ENCODE measurements at regions not wholly inside any gene's neighbourhood (a gene's known extent, or its start where the extent isn't known, plus 50 kb on each side); places are given as distances from the start of the nearest gene placed in this dataset.

DNA sequence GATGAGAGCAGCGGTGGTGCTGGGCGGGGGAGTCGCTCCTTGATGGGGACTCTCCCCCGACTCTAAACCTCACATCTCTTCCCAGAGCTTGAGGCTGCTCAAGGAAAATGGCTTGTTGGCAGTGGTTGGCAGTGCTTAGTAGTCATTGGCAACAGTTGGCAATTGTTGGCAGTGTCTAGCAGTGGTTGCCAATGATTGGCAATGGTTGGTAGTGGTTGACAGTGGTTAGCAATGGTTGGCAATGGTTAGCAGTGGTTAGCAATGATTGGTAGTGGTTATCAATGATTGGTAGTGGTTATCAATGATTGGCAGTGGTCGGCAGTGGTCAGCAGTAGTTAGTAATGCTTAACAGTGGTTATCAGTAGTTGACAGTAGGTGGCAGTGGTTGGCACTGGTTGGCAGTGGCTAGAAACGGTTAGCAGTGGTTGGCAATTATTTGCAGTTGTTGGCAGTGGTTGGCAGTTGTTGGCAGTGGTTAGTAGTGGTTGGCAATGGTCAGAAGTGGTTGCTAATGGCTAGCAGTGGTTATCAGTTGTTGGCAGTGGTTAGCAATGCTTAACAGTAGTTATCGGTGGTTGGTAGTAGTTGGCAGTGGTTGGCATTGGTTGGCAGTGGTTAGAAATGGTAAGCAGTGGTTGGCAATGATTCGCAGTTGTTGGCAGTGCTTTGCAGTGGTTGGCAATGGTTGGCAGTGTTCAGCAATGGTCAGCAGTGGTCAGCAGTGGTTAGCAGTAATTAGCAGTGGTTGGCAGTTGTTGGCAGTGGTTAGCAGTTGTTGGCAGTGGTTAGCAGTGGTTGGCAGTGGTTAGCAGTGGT is 85.4 kb upstream of the OTOS start:
- Histone ChIP-seq H3K9me3 (no peaks in the 10 kb centered on the region), H3K4me3 (no peak overlapping the region), H3K36me3 (no peaks in the 10 kb centered on the region), H3K4me1 (no peaks in the 10 kb centered on the region), H3K27me3 (ENCODE audit: low read depth) (peaks cover 3% of the 10 kb centered on the region), H3K27ac (no peak overlapping the region)
- ATAC-seq (no peak), DNase-seq (no peak)
- intact Hi-C loops (cut with DNase I) = no loop called here
- TF ChIP-seq, protein P1, sequence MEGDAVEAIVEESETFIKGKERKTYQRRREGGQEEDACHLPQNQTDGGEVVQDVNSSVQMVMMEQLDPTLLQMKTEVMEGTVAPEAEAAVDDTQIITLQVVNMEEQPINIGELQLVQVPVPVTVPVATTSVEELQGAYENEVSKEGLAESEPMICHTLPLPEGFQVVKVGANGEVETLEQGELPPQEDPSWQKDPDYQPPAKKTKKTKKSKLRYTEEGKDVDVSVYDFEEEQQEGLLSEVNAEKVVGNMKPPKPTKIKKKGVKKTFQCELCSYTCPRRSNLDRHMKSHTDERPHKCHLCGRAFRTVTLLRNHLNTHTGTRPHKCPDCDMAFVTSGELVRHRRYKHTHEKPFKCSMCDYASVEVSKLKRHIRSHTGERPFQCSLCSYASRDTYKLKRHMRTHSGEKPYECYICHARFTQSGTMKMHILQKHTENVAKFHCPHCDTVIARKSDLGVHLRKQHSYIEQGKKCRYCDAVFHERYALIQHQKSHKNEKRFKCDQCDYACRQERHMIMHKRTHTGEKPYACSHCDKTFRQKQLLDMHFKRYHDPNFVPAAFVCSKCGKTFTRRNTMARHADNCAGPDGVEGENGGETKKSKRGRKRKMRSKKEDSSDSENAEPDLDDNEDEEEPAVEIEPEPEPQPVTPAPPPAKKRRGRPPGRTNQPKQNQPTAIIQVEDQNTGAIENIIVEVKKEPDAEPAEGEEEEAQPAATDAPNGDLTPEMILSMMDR (IDR thresholded peaks at IDR 0.05) = no peak

DNA sequence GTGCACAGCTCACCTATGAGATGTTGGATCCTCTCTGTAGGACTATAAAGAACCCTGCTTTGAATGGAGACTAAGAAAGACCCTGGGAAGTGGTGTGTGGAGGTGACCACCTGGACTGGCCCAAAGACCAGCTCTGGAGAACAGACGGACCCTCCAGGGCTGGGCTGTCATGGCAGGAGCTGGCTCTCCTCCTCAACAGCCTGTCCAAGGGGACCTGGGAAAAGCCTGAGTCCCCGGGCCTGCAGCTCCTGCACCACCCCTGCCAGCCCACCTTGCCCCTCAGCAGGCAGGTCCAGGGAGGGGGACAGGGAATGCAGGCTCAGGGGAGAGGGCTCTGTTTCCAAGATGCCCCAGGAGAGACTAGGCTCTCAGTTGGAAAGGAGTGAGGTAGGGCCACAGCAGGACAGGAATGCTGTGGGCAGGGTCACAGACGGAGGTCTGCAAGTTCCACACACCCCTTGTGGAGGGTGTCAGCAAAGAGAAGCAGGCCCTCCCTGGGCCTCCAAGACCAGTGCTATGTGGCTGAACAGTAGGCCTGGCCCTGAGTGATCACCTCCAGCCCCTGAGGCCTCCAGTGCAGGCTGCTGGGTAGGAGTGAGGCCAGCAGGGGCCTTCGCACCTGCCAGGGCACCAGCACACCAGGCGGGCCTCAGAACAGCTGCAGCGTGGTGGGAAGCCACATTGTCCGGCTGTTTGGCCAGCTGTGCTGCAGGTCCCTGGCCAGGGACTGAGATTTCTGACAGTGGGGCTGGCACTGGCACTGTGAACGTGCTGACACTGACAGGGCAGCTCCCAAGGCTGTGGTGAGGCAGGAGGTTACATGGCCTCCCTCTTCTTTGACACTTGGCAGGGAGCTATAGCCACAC is 86.4 kb upstream of the OTOS start:
- Histone ChIP-seq H3K4me1 (no peaks in the 10 kb centered on the region), H3K27me3 (ENCODE audit: low read depth) (peaks cover 3% of the 10 kb centered on the region), H3K27ac (no peak overlapping the region), H3K36me3 (no peaks in the 10 kb centered on the region), H3K4me3 (no peak overlapping the region), H3K9me3 (no peaks in the 10 kb centered on the region)
- ATAC-seq (peak in 1 of 2 donors; percentile 19), DNase-seq (peak; percentile 21)
- TF ChIP-seq, protein P1 (IDR thresholded peaks at IDR 0.05) = no peak
- intact Hi-C loops (cut with DNase I) = no loop called here

DNA sequence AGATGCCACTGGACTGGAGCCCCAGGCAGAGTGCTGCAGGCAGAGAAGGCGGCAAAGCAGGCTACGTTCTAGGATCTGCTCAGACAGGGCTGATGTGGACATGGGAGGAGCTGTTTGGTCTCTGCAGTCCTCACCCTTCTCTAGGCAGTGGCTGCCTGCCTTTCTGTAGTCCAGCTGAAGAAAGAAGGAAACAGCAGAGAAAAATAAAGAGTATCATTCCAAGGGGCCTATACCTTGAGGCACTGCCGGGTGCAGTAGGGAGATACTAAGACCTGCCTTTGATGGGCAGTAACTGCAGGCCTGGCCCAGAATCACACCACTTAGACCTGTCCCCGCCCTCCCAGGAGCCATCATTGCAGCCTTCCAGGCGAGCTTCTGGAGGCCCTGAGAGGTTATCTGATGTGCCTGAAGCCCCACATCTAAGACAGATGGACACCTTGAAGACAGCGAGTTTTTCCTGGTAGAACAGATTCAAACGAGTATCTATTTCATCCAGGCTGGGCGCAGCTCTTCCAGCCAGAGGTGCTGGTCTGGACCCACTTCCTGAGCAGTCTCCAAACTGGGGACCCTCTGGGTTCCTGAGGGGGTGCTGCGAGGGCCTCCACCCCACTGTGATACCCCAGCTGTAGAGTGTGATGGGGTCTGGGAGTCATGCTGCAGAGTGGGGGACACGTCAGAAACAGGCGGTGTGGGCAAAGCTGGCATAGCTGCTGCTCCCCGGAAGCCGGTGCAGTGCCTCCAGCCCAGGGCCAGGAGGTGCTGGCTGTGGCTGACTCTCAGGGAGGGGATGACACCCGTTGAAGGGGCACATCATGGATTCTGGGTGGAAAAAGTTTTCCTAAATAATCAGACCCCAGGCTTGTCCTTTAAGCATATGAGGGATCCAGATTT is 87.3 kb upstream of the OTOS start:
- DNase-seq (peak; percentile 27), ATAC-seq (no peak)
- TF ChIP-seq, protein P1 (IDR thresholded peaks at IDR 0.05) = no peak
- no peak overlapping the region for H3K27ac ChIP-seq
- H3K4me3 ChIP-seq = no peak overlapping the region
- intact Hi-C loops (cut with DNase I) = no loop called here
- H3K9me3 ChIP-seq = no peaks in the 10 kb centered on the region
- peaks cover 2% of the 10 kb centered on the region for H3K4me1 ChIP-seq
- H3K36me3 ChIP-seq = no peaks in the 10 kb centered on the region
- H3K27me3 ChIP-seq (ENCODE audit: low read depth) = peaks cover 3% of the 10 kb centered on the region

DNA sequence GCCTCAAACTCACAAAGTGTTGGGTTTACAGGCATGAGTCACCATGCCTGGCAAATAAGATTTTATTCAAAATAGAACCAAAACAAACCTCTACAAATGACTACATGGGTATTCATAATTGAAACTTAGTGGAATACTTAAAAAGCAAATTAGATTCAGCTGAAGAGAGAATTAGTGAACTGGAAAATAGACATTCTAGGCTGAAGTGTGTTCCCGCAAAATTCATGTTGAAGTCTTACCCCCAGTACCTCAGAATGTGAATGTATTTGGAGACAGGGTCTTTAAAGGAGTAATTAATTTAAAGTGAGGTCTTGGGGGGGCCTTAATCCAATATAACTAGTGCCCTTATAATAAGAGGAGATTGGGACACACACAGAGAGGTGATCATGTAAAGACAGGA is 88.5 kb upstream of the OTOS start:
- intact Hi-C loops (cut with DNase I) = no loop called here
- Histone ChIP-seq H3K36me3 (no peaks in the 10 kb centered on the region), H3K4me1 (peaks cover 6% of the 10 kb centered on the region), H3K27me3 (ENCODE audit: low read depth) (peaks cover 3% of the 10 kb centered on the region), H3K27ac (no peak overlapping the region), H3K4me3 (no peak overlapping the region), H3K9me3 (no peaks in the 10 kb centered on the region)
- ATAC-seq (no peak), DNase-seq (no peak)
- TF ChIP-seq, protein P1 (IDR thresholded peaks at IDR 0.05) = no peak

DNA sequence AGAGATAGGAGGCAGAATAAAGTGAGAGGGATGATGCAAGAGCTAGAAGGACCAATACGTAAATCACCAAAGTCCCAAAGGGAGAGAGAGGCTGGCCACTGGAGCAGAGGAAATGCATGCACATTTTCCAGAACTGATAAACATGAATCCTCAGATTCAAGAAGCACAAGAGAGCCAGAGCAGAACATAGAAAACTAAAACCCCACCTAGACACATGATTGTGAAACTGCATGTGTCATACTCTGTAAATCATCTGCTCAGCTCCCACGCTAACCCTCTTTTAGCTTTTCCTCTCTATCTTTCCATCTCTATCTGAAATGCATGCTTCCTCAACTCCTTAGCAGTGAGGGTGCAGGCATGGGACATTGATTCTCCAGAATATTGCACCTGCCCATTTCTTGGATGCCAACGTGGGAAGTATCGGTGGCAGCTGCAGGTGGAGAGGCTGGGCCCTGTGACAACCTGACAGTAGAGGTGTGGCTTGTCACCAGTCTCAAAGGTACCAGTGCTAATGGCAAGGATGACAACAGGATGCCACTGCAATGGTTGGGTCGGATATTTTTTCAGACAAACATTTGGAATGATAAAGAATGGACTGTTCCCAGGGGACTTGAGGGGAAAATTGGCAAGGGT is 89.3 kb upstream of the OTOS start:
- peaks cover 11% of the 10 kb centered on the region for H3K4me1 ChIP-seq
- intact Hi-C loops (cut with DNase I) = no loop called here
- TF ChIP-seq, protein P1 (IDR thresholded peaks at IDR 0.05) = no peak
- peaks cover 3% of the 10 kb centered on the region for H3K27me3 ChIP-seq (ENCODE audit: low read depth)
- H3K27ac ChIP-seq = no peak overlapping the region
- DNase-seq = no peak
- no peak overlapping the region for H3K4me3 ChIP-seq
- ATAC-seq = no peak
- no peaks in the 10 kb centered on the region for H3K36me3 ChIP-seq
- no peaks in the 10 kb centered on the region for H3K9me3 ChIP-seq

Measured in lower lobe of right lung (tissue), 2 donors.